Adrenal gland (tissue), 9 donors: ENCODE measurements at regions not wholly inside any gene's neighbourhood (a gene's known extent, or its start where the extent isn't known, plus 50 kb on each side); places are given as distances from the start of the nearest gene placed in this dataset.

Experiments used
- DNase-seq, 7 donors: peaks; one replicate each; pipeline ENCODE4 v3.0.0-alpha.2; 2019 to 2020
- H3K27ac ChIP-seq, 5 donors: fragments of 200-600 bp; sonication (generic) in 4 of 5; 1 replicate in 3 of 5; 2 replicates in 2 of 5; pipeline versions ENCODE4 v1.5.1 to v1.8.0; 2016 to 2020; ENCODE audit warnings: mild to moderate bottlenecking in 1 of 5
- H3K27me3 ChIP-seq: fragments of 200-600 bp; 2 replicates; pipeline ENCODE4 v1.8.0; 2021
- H3K36me3 ChIP-seq, 2 donors: fragments of 200-600 bp; replicated peaks in 1 of 2; 1 replicate in 1 of 2; 2 replicates in 1 of 2; pipeline versions ENCODE4 v1.5.1 to v1.8.0; 2018 to 2022
- H3K4me1 ChIP-seq, 2 donors: fragments of 200-600 bp; replicated peaks in 1 of 2; 1 replicate in 1 of 2; 2 replicates in 1 of 2; pipeline versions ENCODE4 v1.5.1 to v1.8.0; 2018 to 2021
- H3K4me3 ChIP-seq, 4 donors: fragments of 200-600 bp; sonication (generic) in 3 of 4; one replicate each; pipeline ENCODE4 v1.5.1; 2016 to 2018
- H3K9me3 ChIP-seq, 3 donors: fragments of 200-600 bp; sonication (generic) in 1 of 3; replicated peaks in 1 of 3; 1 replicate in 2 of 3; 2 replicates in 1 of 3; pipeline versions ENCODE4 v1.5.1 to v1.8.0; 2016 to 2021
- CTCF ChIP-seq, 6 experiments: fragments of 450-650 bp in 4 of 6; fragments of 200-600 bp in 2 of 6; sonication (generic) in 1 of 6; IDR thresholded peaks; 1 replicate in 5 of 6; 2 replicates in 1 of 6; pipeline versions ENCODE4 v1.5.1 to v1.8.0; 2016 to 2021; ENCODE audit warnings: antibody characterized with exemption in 6 of 6, mild to moderate bottlenecking in 2 of 6, moderate library complexity in 1 of 6
- POLR2A ChIP-seq, 2 donors: fragments of 450-650 bp; IDR thresholded peaks; one replicate each; pipeline ENCODE4 v1.6.1; 2017; ENCODE audit warnings: antibody characterized with exemption in 2 of 2, mild to moderate bottlenecking in 2 of 2, moderate library complexity in 1 of 2
- WGBS, 4 donors: extraction: QIAGEN DNeasy Blood & Tissue Kit in 2 of 4; methylation state at CpG; one replicate each; pipeline versions ENCODE4 v1.1.5 to v1.1.7; 2013 to 2017; 5-methylcytosine and 5-hydroxymethylcytosine counted together
- intact Hi-C, 2 donors: fragments of 100-400 bp; cut with DNase I; formaldehyde crosslinking; loops; one replicate each; pipeline versions ENCODE4 v1.14.1 to v1.15.0; 2022 to 2023
- donor health status: healthy with polysubstance abuse.
- donor health status: Bipolar disorder and iron deficiency.
- donor health status: DM: yes; HTN: yes; CAD: no.
- donor health status: DM: no; HTN: no; CAD: no.
- donor health status: DM: no; HTN: no; CAD: no.

GRCh38 chr4:4783847-4784246 is 75.6 kb upstream of the MSX1 start:
- TF ChIP-seq POLR2A (IDR thresholded peaks at IDR 0.05) (no peak), CTCF (IDR thresholded peaks at IDR 0.05) (no peak)

GRCh38 chr4:4782969-4783368 is 76.5 kb upstream of the MSX1 start:
- peak in 1 of 7 donors; percentile 14 for DNase-seq
- Histone ChIP-seq H3K4me1 (no peaks in the 10 kb centered on the region), H3K4me3 (no peak overlapping the region), H3K9me3 (no peaks in the 10 kb centered on the region), H3K27me3 (no peaks in the 10 kb centered on the region), H3K27ac (no peak overlapping the region), H3K36me3 (no peaks in the 10 kb centered on the region)
- intact Hi-C loops, result loop anchor here in 1 of 2 donors (10.0 kb wide), 1 partner anchor 302 kb away; no protein-coding TSS in a partner anchor
- TF ChIP-seq POLR2A (IDR thresholded peaks at IDR 0.05) (no peak), CTCF (IDR thresholded peaks at IDR 0.05) (no peak)
- WGBS, 4 donors, result 81 to 87% (median 85%) methylated on average over 8 of the region's 8 CpGs

More at GRCh38 chr4:4783847-4784246, 75.6 kb upstream of the MSX1 start:
- Histone ChIP-seq H3K4me1 (no peaks in the 10 kb centered on the region), H3K36me3 (no peaks in the 10 kb centered on the region), H3K27ac (no peak overlapping the region), H3K4me3 (no peak overlapping the region), H3K9me3 (peaks cover 0 to 6% (median 0%) of the 10 kb centered on the region in 3 donors), H3K27me3 (no peaks in the 10 kb centered on the region)
- no peak for DNase-seq
- intact Hi-C loops, result loop anchor here in 1 of 2 donors (10.0 kb wide), 1 partner anchor 301 kb away; no protein-coding TSS in a partner anchor
- WGBS, 4 donors, result 80 to 87% (median 85%) methylated on average over 8 of the region's 8 CpGs

GRCh38 chr4:4781936-4782707 is 77.3 kb upstream of the MSX1 start:
- Histone ChIP-seq H3K4me1 (no peaks in the 10 kb centered on the region), H3K27ac (no peak overlapping the region), H3K27me3 (no peaks in the 10 kb centered on the region), H3K9me3 (no peaks in the 10 kb centered on the region), H3K4me3 (no peak overlapping the region), H3K36me3 (no peaks in the 10 kb centered on the region)
- DNase-seq, result no peak
- no peak for TF ChIP-seq CTCF (IDR thresholded peaks at IDR 0.05)
- TF ChIP-seq POLR2A (IDR thresholded peaks at IDR 0.05), result no peak
- intact Hi-C loops, result loop anchor here in 1 of 2 donors (10.0 kb wide), 1 partner anchor 303 kb away; no protein-coding TSS in a partner anchor
- 60 to 74% (median 67%) methylated on average over 14 of the region's 14 CpGs for WGBS, 4 donors

- no peaks in the 10 kb centered on the region for H3K4me1 ChIP-seq
- no peaks in the 10 kb centered on the region for H3K9me3 ChIP-seq
- intact Hi-C loops, result loop anchor here in 1 of 2 donors (10.0 kb wide), 1 partner anchor 304 kb away; no protein-coding TSS in a partner anchor
- H3K27me3 ChIP-seq, result no peaks in the 10 kb centered on the region
- 75 to 86% (median 77%) methylated on average over 6 of the region's 6 CpGs for WGBS, 4 donors
- no peaks in the 10 kb centered on the region for H3K36me3 ChIP-seq
- no peak overlapping the region for H3K4me3 ChIP-seq
- no peak overlapping the region for H3K27ac ChIP-seq
- TF ChIP-seq POLR2A (IDR thresholded peaks at IDR 0.05), result no peak
- TF ChIP-seq CTCF (IDR thresholded peaks at IDR 0.05), result no peak
- no peak for DNase-seq
Observed at GRCh38 chr4:4780729-4781244, 78.7 kb upstream of the MSX1 start.
